ENCODE measurements at regions not wholly inside any gene's neighbourhood (a gene's known extent, or its start where the extent isn't known, plus 50 kb on each side); places are given as distances from the start of the nearest gene placed in this dataset.

GRCh38 chr2:153812632-153813031, 59.1 kb upstream of the GALNT13 start:
- TF ChIP-seq CTCF (IDR thresholded peaks at IDR 0.05) (no peak), EP300 (IDR thresholded peaks at IDR 0.05) (no peak)

All from tibial nerve (tissue), 4 donors.